B cell (primary cell): ENCODE measurements at regions not wholly inside any gene's neighbourhood (a gene's known extent, or its start where the extent isn't known, plus 50 kb on each side); places are given as distances from the start of the nearest gene placed in this dataset.

Experiments
- ATAC-seq: fragments of 200-7000 bp; cut with Tn5 transposase; one replicate; pipeline ENCODE4 v1.10.0; 2021; ENCODE audit warnings: low read depth, mild to moderate bottlenecking, moderate number of reproducible peaks, moderate library complexity
- CTCF ChIA-PET: fragments of 350-600 bp; sonication (Branson Sonifier 250); formaldehyde crosslinking; loops from one replicate; lab custom pipeline; 2021; ENCODE audit warnings: antibody characterized with exemption, inconsistent platforms; lab: Charles Lee
- POLR2A ChIA-PET: fragments of 350-600 bp; sonication (Branson Sonifier 250); formaldehyde crosslinking; loops from one replicate; lab custom pipeline; 2021; ENCODE audit warnings: antibody characterized with exemption; lab: Charles Lee
- DNase-seq: peaks from one replicate; pipeline ENCODE4 v3.0.0; 2013
- H2AFZ ChIP-seq: 2 replicates; pipeline ENCODE4 v1.6.1; 2012; ENCODE audit warnings: mild to moderate bottlenecking, low read depth, low read length; ENCODE audit not compliant: insufficient read depth, poor library complexity, severe bottlenecking
- H3K27ac ChIP-seq, 2 donors: 1 replicate in 1 of 2; 2 replicates in 1 of 2; pipeline ENCODE4 v1.5.1; 2012 to 2013; ENCODE audit warnings: low read length in 2 of 2, mild to moderate bottlenecking in 2 of 2, moderate library complexity in 1 of 2
- H3K27me3 ChIP-seq, 4 experiments: fragments of 200-600 bp in 1 of 4; sonication (generic) in 1 of 4; replicated peaks in 1 of 4; 1 replicate in 2 of 4; 2 replicates in 2 of 4; pipeline versions ENCODE4 v1.6.1 to v1.7.0; 2013 to 2016; ENCODE audit warnings: low read length in 3 of 4, mild to moderate bottlenecking in 2 of 4, mixed read lengths in 1 of 4, moderate library complexity in 1 of 4; ENCODE audit not compliant: insufficient read depth in 4 of 4, control insufficient read depth in 3 of 4; ENCODE audit errors: control extremely low read depth in 1 of 4
- H3K36me3 ChIP-seq, 2 experiments: replicated peaks in 1 of 2; 1 replicate in 1 of 2; 2 replicates in 1 of 2; pipeline versions ENCODE4 v1.6.1 to v1.7.1; 2013; ENCODE audit warnings: low read length in 1 of 2; ENCODE audit not compliant: insufficient read depth in 2 of 2, control insufficient read depth in 1 of 2; ENCODE audit errors: control extremely low read depth in 1 of 2, extremely low read depth in 1 of 2
- H3K4me1 ChIP-seq, 2 donors: fragments of 200-600 bp in 1 of 2; sonication (generic) in 1 of 2; 1 replicate in 1 of 2; 2 replicates in 1 of 2; pipeline versions ENCODE4 v1.5.1 to v1.6.1; 2013 to 2017; ENCODE audit warnings: low read length in 2 of 2; ENCODE audit not compliant: control insufficient read depth in 2 of 2, insufficient read depth in 2 of 2
- H3K4me2 ChIP-seq: replicated peaks from 2 replicates; pipeline ENCODE3; 2012; ENCODE audit warnings: mild to moderate bottlenecking, low read depth, low read length; ENCODE audit not compliant: poor library complexity, severe bottlenecking
- H3K4me3 ChIP-seq, 5 experiments: fragments of 200-600 bp in 1 of 5; sonication (generic) in 1 of 5; 1 replicate in 3 of 5; 2 replicates in 2 of 5; pipeline versions ENCODE4 v1.5.1 to v1.7.0; 2011 to 2016; ENCODE audit warnings: low read length in 4 of 5, mild to moderate bottlenecking in 4 of 5, low read depth in 2 of 5, control low read depth in 1 of 5, moderate library complexity in 1 of 5; ENCODE audit not compliant: insufficient read depth in 1 of 5; ENCODE audit errors: control extremely low read depth in 1 of 5, extremely low read depth in 1 of 5
- H3K79me2 ChIP-seq: fragments of 200-600 bp; sonication (generic); one replicate; pipeline ENCODE4 v1.6.0; 2016; ENCODE audit warnings: low read length; ENCODE audit not compliant: control insufficient read depth, insufficient read depth
- H3K9ac ChIP-seq: fragments of 200-600 bp; sonication (generic); 2 replicates; pipeline ENCODE4 v1.6.1; 2017; ENCODE audit warnings: mild to moderate bottlenecking, low read length, moderate library complexity
- H3K9me3 ChIP-seq, 3 donors: one replicate each; pipeline versions ENCODE4 v1.6.1 to v1.7.1; 2013; ENCODE audit warnings: low read length in 2 of 3; ENCODE audit not compliant: control insufficient read depth in 2 of 3, insufficient read depth in 1 of 3; ENCODE audit errors: control extremely low read depth in 1 of 3
- H4K20me1 ChIP-seq: 2 replicates; pipeline ENCODE4 v1.6.0; 2012; ENCODE audit warnings: mild to moderate bottlenecking, low read length; ENCODE audit not compliant: insufficient read depth, control insufficient read depth, poor library complexity, severe bottlenecking
- H3K27ac Mint-ChIP-seq: one replicate; pipeline ENCODE4 v1.8.0; 2021; ENCODE audit warnings: mixed read lengths
- H3K27me3 Mint-ChIP-seq: one replicate; pipeline ENCODE4 v1.8.0; 2021; ENCODE audit warnings: mixed read lengths
- H3K4me1 Mint-ChIP-seq: one replicate; pipeline ENCODE4 v1.8.0; 2021; ENCODE audit warnings: mixed read lengths
- H3K4me3 Mint-ChIP-seq: one replicate; pipeline ENCODE4 v1.8.0; 2021; ENCODE audit warnings: mixed read lengths
- H3K9me3 Mint-ChIP-seq: one replicate; pipeline ENCODE4 v1.8.0; 2022; ENCODE audit warnings: mixed read lengths; ENCODE audit not compliant: insufficient read depth
- CTCF ChIP-seq: fragments of 200-600 bp; IDR thresholded peaks from one replicate; pipeline ENCODE4 v1.8.0; 2022; ENCODE audit warnings: antibody characterized with exemption, mild to moderate bottlenecking
- EZH2 ChIP-seq: IDR thresholded peaks from 2 replicates; pipeline ENCODE4 v1.6.1; 2012; ENCODE audit warnings: borderline replicate concordance, low read depth, mild to moderate bottlenecking, moderate library complexity, low read length; ENCODE audit not compliant: insufficient read depth, poor library complexity, severe bottlenecking
- intact Hi-C: fragments of 100-400 bp; cut with micrococcal nuclease; formaldehyde crosslinking; loops from one replicate; pipeline ENCODE4 v1.10.0; 2022

GRCh38 chr2:190127651-190128050, 65.1 kb upstream of the MSTN start:
- no peak overlapping the region for H3K4me3 ChIP-seq
- H3K27ac ChIP-seq, result no peak overlapping the region
- no peak for DNase-seq
- intact Hi-C loops, result no loop called here
- H2AFZ ChIP-seq, result no peak overlapping the region
- Mint-ChIP-seq H3K9me3 (no peaks in the 10 kb centered on the region), H3K27ac (no peak overlapping the region), H3K4me3 (no peak overlapping the region), H3K4me1 (no peaks in the 10 kb centered on the region), H3K27me3 (no peaks in the 10 kb centered on the region)
- TF ChIP-seq CTCF (no peak), EZH2 (no peak)
- no peak for ATAC-seq
- H3K36me3 ChIP-seq, result no peaks in the 10 kb centered on the region
- H3K4me2 ChIP-seq, result no peak overlapping the region
- ChIA-PET CTCF (no interaction called here), POLR2A (no interaction called here)
- H4K20me1 ChIP-seq, result no peaks in the 10 kb centered on the region
- H3K9me3 ChIP-seq, result peaks cover 0 to 1% (median 0%) of the 10 kb centered on the region in 3 donors
- H3K9ac ChIP-seq, result no peak overlapping the region
- no peaks in the 10 kb centered on the region for H3K79me2 ChIP-seq
- no peaks in the 10 kb centered on the region for H3K27me3 ChIP-seq
- no peaks in the 10 kb centered on the region for H3K4me1 ChIP-seq

GRCh38 chr2:190126798-190127197, 64.3 kb upstream of the MSTN start:
- DNase-seq (no peak), ATAC-seq (no peak)

More at GRCh38 chr2:190126798-190127197, 64.3 kb upstream of the MSTN start:
- H4K20me1 ChIP-seq, result no peaks in the 10 kb centered on the region
- H3K27me3 ChIP-seq, result no peaks in the 10 kb centered on the region
- no peaks in the 10 kb centered on the region for H3K79me2 ChIP-seq
- no peak overlapping the region for H3K4me3 ChIP-seq
- no peak overlapping the region for H3K27ac ChIP-seq
- H3K9ac ChIP-seq, result no peak overlapping the region
- ChIA-PET CTCF (no interaction called here), POLR2A (no interaction called here)
- H3K9me3 ChIP-seq, result peaks cover 0 to 1% (median 0%) of the 10 kb centered on the region in 3 donors
- H3K27ac Mint-ChIP-seq, result no peak overlapping the region
- no peak overlapping the region for H3K4me3 Mint-ChIP-seq
- TF ChIP-seq EZH2 (no peak), CTCF (no peak)
- no peak overlapping the region for H3K4me2 ChIP-seq
- H3K4me1 Mint-ChIP-seq, result peaks cover 7% of the 10 kb centered on the region
- no peak overlapping the region for H2AFZ ChIP-seq
- H3K27me3 Mint-ChIP-seq, result no peaks in the 10 kb centered on the region
- H3K9me3 Mint-ChIP-seq, result no peaks in the 10 kb centered on the region
- intact Hi-C loops, result no loop called here
- H3K36me3 ChIP-seq, result no peaks in the 10 kb centered on the region
- peaks cover 0 to 3% of the 10 kb centered on the region in 2 donors for H3K4me1 ChIP-seq
